ENCODE measurements at regions not wholly inside any gene's neighbourhood (a gene's known extent, or its start where the extent isn't known, plus 50 kb on each side); places are given as distances from the start of the nearest gene placed in this dataset.
"Not testable (repeated sequence)": the region's sequence is repeated elsewhere in the genome, so short reads cannot be mapped to it uniquely, and the experiment has no call there.

- H3K4me3 ChIP-seq (ENCODE audit: low read depth, low read length), result no peak overlapping the region
- DNase-seq (ENCODE audit: low read depth), result no peak
- TF ChIP-seq CTCF (IDR thresholded peaks at IDR 0.05; ENCODE audit: low read depth, low read length, missing control alignments), result no peak
Observed at GRCh38 chr6:168808232-168808631, 367.2 kb downstream of the SMOC2 start.

- no peak for DNase-seq (ENCODE audit: low read depth)
- H3K4me3 ChIP-seq (ENCODE audit: low read depth, low read length), result no peak overlapping the region
- no peak for TF ChIP-seq CTCF (IDR thresholded peaks at IDR 0.05; ENCODE audit: low read depth, low read length, missing control alignments)
Observed at GRCh38 chr6:168804331-168804730, 363.3 kb downstream of the SMOC2 start.

GRCh38 chr6:168803874-168804273 lies 362.9 kb downstream of the SMOC2 start:
- no peak for DNase-seq (ENCODE audit: low read depth)
- TF ChIP-seq CTCF (IDR thresholded peaks at IDR 0.05; ENCODE audit: low read depth, low read length, missing control alignments), result no peak
- no peak overlapping the region for H3K4me3 ChIP-seq (ENCODE audit: low read depth, low read length)

- DNase-seq (ENCODE audit: low read depth), result no peak
- no peak for TF ChIP-seq CTCF (IDR thresholded peaks at IDR 0.05; ENCODE audit: low read depth, low read length, missing control alignments)
- no peak overlapping the region for H3K4me3 ChIP-seq (ENCODE audit: low read depth, low read length)
Observed at GRCh38 chr6:168799067-168799466, 358.1 kb downstream of the SMOC2 start.

GRCh38 chr6:168796106-168796505 lies 355.1 kb downstream of the SMOC2 start:
- no peak for DNase-seq (ENCODE audit: low read depth)
- TF ChIP-seq CTCF (IDR thresholded peaks at IDR 0.05; ENCODE audit: low read depth, low read length, missing control alignments), result no peak
- H3K4me3 ChIP-seq (ENCODE audit: low read depth, low read length), result no peak overlapping the region

GRCh38 chr6:168795611-168796010 lies 354.6 kb downstream of the SMOC2 start:
- not testable (repeated sequence) for DNase-seq (ENCODE audit: low read depth); H3K4me3 ChIP-seq (ENCODE audit: low read depth, low read length)

GRCh38 chr6:168794491-168794890 lies 353.5 kb downstream of the SMOC2 start:
- no peak overlapping the region for H3K4me3 ChIP-seq (ENCODE audit: low read depth, low read length)
- no peak for DNase-seq (ENCODE audit: low read depth)
- TF ChIP-seq CTCF (IDR thresholded peaks at IDR 0.05; ENCODE audit: low read depth, low read length, missing control alignments), result no peak

GRCh38 chr6:168793649-168794048 lies 352.7 kb downstream of the SMOC2 start:
- no peak for TF ChIP-seq CTCF (IDR thresholded peaks at IDR 0.05; ENCODE audit: low read depth, low read length, missing control alignments)
- no peak overlapping the region for H3K4me3 ChIP-seq (ENCODE audit: low read depth, low read length)
- no peak for DNase-seq (ENCODE audit: low read depth)
